CD4-positive, alpha-beta T cell treated with Interleukin-17A for 4 hours (primary cell): ENCODE measurements at regions not wholly inside any gene's neighbourhood (a gene's known extent, or its start where the extent isn't known, plus 50 kb on each side); places are given as distances from the start of the nearest gene placed in this dataset.
"Not testable (repeated sequence)": the region's sequence is repeated elsewhere in the genome, so short reads cannot be mapped to it uniquely, and the experiment has no call there.

Experiments
- DNase-seq: peaks from one replicate; pipeline ENCODE4 v3.0.0-alpha.2; 2020; ENCODE audit warnings: mixed read lengths

- no peak for DNase-seq
Observed at GRCh38 chr20:12072954-12073264, 155.2 kb downstream of the BTBD3 start.

DNA sequence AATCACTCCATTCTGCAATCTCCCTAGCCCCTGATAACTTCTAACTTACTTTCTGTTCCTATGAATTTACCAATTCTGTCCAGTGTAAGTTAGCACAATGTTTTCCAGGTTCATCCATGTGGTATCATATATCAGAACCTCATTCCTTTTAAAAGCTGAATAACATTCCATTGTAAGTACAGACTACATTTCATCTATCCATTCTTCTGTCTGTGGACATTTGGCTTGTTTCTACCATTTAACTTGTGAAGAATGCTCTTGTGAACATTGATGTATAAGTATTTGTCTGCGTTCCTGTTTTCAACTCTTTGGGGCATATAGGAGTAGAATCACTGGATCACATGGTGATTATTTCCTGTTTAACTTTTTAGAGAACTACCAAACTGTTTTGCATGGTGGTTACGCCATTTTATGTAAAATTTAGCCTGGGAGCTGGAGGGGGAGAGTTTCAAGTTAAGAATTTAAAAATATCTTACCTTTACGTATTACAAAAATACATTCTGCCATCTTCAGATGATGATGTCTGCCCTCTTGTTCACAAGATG lies 156.5 kb downstream of the BTBD3 start:
- no peak for DNase-seq

GRCh38 chr20:12076200-12076599 lies 158.5 kb downstream of the BTBD3 start:
- no peak for DNase-seq

DNA sequence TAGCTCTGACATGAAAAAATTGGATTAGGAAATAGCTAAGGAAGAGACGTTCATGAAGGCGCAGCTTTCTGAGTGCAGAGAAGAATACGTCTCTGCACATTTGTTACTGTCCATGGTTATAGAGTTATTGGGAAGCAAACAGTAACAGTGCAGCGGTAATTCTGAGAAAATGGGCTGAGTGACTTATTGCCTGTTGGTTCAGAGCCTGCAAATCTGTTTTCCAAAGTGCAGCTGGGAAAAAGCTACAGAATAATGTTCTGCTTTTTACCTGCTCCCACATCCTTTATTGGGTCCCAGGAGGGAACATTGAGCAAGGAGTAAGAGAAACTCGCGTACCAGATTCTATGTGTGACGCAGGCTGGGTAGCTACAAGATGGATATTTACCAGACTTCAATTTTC lies 160.2 kb downstream of the BTBD3 start:
- no peak for DNase-seq

DNA sequence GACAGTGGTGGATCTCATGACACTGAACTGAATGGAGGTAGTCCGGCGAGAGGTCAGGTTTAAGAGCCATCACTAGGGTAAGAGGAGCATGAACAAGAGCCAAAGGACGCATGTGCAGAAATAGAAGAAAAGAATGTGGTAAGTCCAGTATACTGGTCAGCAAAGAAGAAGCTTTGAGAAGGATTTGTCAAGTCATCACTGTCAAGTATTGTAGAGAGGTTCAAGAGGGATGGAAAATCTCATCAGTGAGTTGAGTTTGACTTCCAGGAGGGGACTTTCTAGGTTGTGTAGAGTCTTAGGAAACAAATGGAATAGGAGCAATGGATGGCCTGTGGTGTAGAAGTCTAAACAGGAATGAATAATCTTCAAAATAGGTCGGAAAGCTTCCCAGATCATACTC lies 161.8 kb downstream of the BTBD3 start:
- DNase-seq = no peak

DNA sequence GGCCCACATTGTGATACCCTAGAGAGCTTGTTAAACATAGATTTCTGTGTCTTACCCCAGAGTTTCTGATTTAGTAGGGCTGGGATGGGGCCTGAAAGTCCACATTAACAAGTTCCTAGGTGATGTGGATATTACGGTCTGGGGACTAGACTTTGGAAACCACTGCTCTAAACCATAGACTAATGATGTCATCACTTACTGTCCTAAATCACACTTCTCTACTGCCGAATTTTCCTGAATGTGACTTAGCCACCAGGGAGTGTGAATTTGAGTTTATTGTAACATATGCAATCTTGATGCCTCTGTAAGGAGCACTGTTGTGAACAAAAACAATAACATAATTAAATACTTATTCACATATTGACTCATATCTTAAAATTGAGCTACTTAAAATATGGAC lies 165.6 kb downstream of the BTBD3 start:
- no peak for DNase-seq

GRCh38 chr20:12084482-12084881 lies 166.8 kb downstream of the BTBD3 start:
- no peak for DNase-seq

- DNase-seq = no peak
Observed at GRCh38 chr20:12086359-12086758, 168.7 kb downstream of the BTBD3 start.

DNA sequence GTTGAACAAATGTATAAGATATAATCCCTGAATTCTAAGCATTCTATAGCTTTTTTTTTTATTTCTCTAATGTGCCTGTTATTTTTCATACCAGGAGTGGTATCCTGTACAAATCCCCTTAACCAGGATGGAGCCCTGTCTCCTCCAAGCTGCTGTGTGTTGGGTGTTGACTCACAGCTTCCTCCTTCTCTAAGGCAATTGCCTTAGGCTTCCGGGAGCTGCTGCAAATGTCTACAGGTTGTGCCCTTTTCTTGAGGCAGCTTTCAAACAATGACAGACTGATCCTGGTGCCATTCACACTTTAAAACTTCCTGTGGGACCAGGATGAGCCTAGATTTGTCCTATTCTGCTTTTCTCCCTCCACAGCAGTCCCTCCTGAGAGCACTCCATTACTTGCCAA lies 173.2 kb downstream of the BTBD3 start:
- DNase-seq = no peak

GRCh38 chr20:12093057-12093796 lies 175.5 kb downstream of the BTBD3 start:
- DNase-seq = no peak

GRCh38 chr20:12093797-12094190 lies 176.1 kb downstream of the BTBD3 start:
- not testable (repeated sequence) for DNase-seq

DNA sequence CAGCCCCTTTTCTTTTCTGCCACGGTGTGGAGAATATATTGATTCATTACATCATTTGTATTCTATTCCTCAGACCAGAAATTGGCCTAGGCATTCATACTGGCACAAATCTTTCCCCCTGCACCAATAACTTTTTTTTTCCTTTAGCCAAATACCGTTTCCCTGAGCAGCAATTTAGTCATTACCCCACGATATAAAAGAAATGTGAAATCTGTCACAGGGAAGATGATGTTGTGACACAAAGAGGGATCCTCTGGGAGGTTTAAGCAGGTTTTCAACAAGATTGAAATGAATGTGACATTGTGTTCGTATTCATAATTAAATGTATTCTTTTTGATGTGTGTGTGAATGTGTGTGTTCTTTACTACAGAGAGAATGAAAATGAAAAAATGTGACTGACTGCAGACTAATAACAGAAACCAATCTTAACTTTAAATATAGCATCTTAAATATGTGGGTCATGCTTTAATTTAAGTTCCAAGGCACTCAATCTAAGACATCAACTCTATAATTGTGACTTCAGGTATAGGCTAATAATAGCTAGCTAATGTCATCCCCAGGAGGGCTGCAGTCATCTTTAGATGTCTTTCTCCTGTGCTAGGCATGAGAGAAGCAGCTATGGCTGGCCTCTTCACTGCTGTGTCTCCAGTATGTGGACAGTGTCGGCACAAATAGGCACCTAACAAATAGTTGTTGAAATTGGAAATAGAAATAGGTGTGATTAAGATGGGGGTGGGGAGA lies 177.7 kb downstream of the BTBD3 start:
- no peak for DNase-seq

DNA sequence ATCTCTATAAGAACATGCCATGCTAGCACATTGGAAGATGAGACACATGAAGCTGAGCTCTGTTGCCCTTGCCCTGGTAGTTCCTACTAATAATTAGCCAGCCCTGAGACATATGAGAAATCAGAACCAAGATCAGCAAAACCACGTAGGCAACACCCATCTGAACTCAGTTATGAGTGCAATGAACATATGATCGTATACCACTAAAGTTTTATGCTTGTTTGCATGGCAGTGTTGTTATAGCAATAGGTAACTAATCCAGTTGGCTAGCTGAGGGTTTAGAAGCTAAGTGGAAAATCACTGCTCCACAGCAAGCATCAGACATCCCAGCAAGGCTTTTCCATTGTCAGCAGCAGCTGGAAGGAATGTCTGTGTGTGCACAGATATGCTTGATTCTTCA lies 180.7 kb downstream of the BTBD3 start:
- no peak for DNase-seq

GRCh38 chr20:12108846-12109245 lies 191.2 kb downstream of the BTBD3 start:
- DNase-seq = no peak

GRCh38 chr20:12110274-12110673 lies 192.6 kb downstream of the BTBD3 start:
- DNase-seq = no peak

GRCh38 chr20:12110711-12111110 lies 193.0 kb downstream of the BTBD3 start:
- DNase-seq = no peak

- no peak for DNase-seq
Observed at GRCh38 chr20:12111431-12112088, 193.9 kb downstream of the BTBD3 start.

- DNase-seq = no peak
Observed at GRCh38 chr20:12112089-12112474, 194.4 kb downstream of the BTBD3 start.

GRCh38 chr20:12112665-12113064 lies 195.0 kb downstream of the BTBD3 start:
- no peak for DNase-seq

GRCh38 chr20:12113075-12113467 lies 195.4 kb downstream of the BTBD3 start:
- DNase-seq = no peak

DNA sequence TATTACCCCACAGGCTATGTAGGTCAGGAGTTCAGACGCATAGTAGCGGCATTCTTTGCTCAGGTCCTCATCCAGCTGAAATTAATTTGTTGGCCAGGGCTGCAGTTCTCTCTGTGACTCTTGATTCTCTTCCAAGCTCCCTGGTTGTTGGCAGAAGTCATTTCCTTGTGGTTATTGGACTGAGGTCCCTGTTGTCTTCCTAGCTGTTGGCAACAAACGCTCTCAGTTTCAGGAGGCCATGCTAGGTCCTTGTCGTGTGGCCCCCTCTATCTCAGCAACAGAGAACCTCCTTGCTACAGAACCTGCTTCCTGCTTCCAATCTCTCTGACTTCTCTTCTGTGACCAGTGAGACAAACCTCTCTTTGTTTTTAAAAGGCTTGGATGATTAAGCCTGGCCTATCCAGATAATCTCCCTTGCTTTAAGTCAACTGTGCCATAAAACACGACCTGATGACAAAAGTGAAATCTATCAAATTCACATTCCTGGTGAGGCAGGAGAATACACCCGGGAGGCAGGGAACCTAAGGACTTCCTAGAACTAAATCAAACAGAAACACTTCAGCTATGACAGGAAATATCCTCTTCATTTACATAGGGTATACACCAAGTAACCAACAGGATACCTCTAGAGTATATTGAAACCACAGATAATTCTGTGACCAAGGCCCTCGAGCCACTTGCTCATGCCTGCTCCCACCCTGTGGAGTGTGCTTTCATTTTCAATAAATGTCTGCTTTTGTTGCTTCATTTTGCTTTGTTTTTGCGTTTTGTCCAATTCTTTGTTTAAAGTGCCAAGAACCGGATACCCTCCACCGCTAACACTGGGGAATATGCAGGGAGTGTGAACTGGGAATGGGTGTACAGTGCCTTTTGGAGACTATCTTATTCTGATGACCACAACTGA lies 196.0 kb downstream of the BTBD3 start:
- DNase-seq = no peak

DNA sequence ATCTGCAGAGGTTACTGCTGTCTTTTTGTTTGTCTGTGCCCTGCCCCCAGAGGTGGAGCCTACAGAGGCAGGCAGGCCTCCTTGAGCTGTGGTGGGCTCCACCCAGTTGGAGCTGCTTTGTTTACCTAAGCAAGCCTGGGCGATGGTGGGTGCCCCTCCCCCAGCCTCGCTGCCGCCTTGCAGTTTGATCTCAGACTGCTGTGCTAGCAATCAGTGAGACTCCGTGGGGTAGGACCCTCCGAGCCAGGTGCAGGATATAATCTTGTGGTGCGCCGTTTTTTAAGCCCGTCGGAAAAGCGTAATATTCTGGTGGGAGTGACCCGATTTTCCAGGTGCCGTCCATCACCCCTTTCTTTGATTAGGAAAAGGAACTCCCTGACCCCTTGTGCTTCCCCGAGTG lies 211.4 kb downstream of the BTBD3 start:
- not testable (repeated sequence) for DNase-seq

GRCh38 chr20:12129532-12129931 lies 211.8 kb downstream of the BTBD3 start:
- DNase-seq = not testable (repeated sequence)
